Activated CD4-positive, alpha-beta T cell treated with anti-CD3 and anti-CD28 coated beads, Interleukin-2, amount 50 U/mL, for 1 hour (primary cell): ENCODE measurements at regions not wholly inside any gene's neighbourhood (a gene's known extent, or its start where the extent isn't known, plus 50 kb on each side); places are given as distances from the start of the nearest gene placed in this dataset.

Experiments
- DNase-seq: peaks from one replicate; pipeline ENCODE4 v3.0.0-alpha.2; 2020

GRCh38 chr1:5651027-5651410 is 341.2 kb downstream of the NPHP4 start:
- no peak for DNase-seq

- no peak for DNase-seq
Measured at GRCh38 chr1:5650283-5651026, 341.8 kb downstream of the NPHP4 start.

GRCh38 chr1:5649795-5650194 is 342.4 kb downstream of the NPHP4 start:
- DNase-seq: no peak

- no peak for DNase-seq
Measured at GRCh38 chr1:5649166-5649551, 343.1 kb downstream of the NPHP4 start.

GRCh38 chr1:5648410-5649165 is 343.6 kb downstream of the NPHP4 start:
- no peak for DNase-seq

- DNase-seq: no peak
Measured at GRCh38 chr1:5647234-5647633, 345.0 kb downstream of the NPHP4 start.

GRCh38 chr1:5646486-5647149 is 345.6 kb downstream of the NPHP4 start:
- no peak for DNase-seq

- DNase-seq: no peak
Measured at GRCh38 chr1:5645929-5646328, 346.3 kb downstream of the NPHP4 start.

GRCh38 chr1:5645135-5645399 is 347.2 kb downstream of the NPHP4 start:
- DNase-seq: no peak

GRCh38 chr1:5644281-5645134 is 347.7 kb downstream of the NPHP4 start:
- DNase-seq: no peak

- DNase-seq: no peak
Measured at GRCh38 chr1:5643360-5644107, 348.7 kb downstream of the NPHP4 start.

- DNase-seq: no peak
Measured at GRCh38 chr1:5640845-5641244, 351.4 kb downstream of the NPHP4 start.

GRCh38 chr1:5639106-5639722 is 353.0 kb downstream of the NPHP4 start:
- DNase-seq: no peak

GRCh38 chr1:5638582-5638981 is 353.6 kb downstream of the NPHP4 start:
- DNase-seq: no peak

GRCh38 chr1:5637171-5637570 is 355.1 kb downstream of the NPHP4 start:
- peak; percentile 14 for DNase-seq

GRCh38 chr1:5634893-5635292 is 357.3 kb downstream of the NPHP4 start:
- no peak for DNase-seq

- no peak for DNase-seq
Measured at GRCh38 chr1:5632814-5633213, 359.4 kb downstream of the NPHP4 start.

GRCh38 chr1:5632224-5632623 is 360.0 kb downstream of the NPHP4 start:
- DNase-seq: no peak

- no peak for DNase-seq
Measured at GRCh38 chr1:5628416-5628815, 363.8 kb downstream of the NPHP4 start.

GRCh38 chr1:5623399-5623798 is 368.8 kb downstream of the NPHP4 start:
- no peak for DNase-seq

GRCh38 chr1:5622412-5622811 is 369.8 kb downstream of the NPHP4 start:
- no peak for DNase-seq

- no peak for DNase-seq
Measured at GRCh38 chr1:5621692-5622091, 370.5 kb downstream of the NPHP4 start.
